ENCODE measurements at regions not wholly inside any gene's neighbourhood (a gene's known extent, or its start where the extent isn't known, plus 50 kb on each side); places are given as distances from the start of the nearest gene placed in this dataset.
A peak's percentile ranks its signal among the peaks of the same experiment; 100 is the strongest.

DNA sequence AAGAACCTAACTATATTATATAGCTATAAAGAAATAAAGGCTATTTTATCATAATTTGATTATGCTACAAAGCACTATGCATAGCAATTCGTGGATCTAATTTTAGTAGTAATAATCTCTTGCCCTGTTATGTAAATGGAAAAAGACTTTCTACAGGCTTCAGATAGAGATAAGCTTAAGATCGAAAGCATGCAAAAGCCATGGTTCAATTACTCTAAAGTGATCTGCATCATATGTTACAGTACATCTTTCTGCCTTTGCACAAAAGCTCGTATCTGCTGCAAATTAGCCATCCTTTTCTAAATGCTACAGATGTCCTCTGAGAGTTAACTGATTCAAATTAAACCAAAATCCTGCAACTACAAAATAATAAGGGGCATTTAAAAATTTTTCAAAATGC is 234.8 kb upstream of the TMEM161B start:
- Histone ChIP-seq H3K27me3 (ENCODE audit: control insufficient read depth, insufficient read depth, low read length) (no peaks in the 10 kb centered on the region), H3K4me3 (ENCODE audit: low read depth, low read length) (no peak overlapping the region), H3K4me1 (ENCODE audit: control insufficient read depth, insufficient read depth, low read length) (peaks cover 4% of the 10 kb centered on the region), H3K27ac (ENCODE audit: low read depth, low read length) (no peak overlapping the region), H3K36me3 (ENCODE audit: control insufficient read depth, insufficient read depth, low read length) (no peaks in the 10 kb centered on the region), H3K9me3 (ENCODE audit: control insufficient read depth, insufficient read depth, low read length) (no peaks in the 10 kb centered on the region)
- WGBS (ENCODE audit: insufficient coverage), result 20% methylated on average over 1 of the region's 3 CpGs
- DNase-seq (ENCODE audit: low read depth in 4 of 6, low spot score in 6 of 6), result peak in 2 of 6 donors; percentile 29 to 72

- Histone ChIP-seq H3K36me3 (ENCODE audit: control insufficient read depth, insufficient read depth, low read length) (no peaks in the 10 kb centered on the region), H3K4me3 (ENCODE audit: low read depth, low read length) (peak overlapping the region; percentile 47), H3K4me1 (ENCODE audit: control insufficient read depth, insufficient read depth, low read length) (peaks cover 4% of the 10 kb centered on the region), H3K27me3 (ENCODE audit: control insufficient read depth, insufficient read depth, low read length) (no peaks in the 10 kb centered on the region), H3K27ac (ENCODE audit: low read depth, low read length) (peak overlapping the region; percentile 78), H3K9me3 (ENCODE audit: control insufficient read depth, insufficient read depth, low read length) (no peaks in the 10 kb centered on the region)
- no CpG with 5 or more reads among the region's 2 CpGs for WGBS (ENCODE audit: insufficient coverage)
- peak in 2 of 6 donors; percentile 33 to 72 for DNase-seq (ENCODE audit: low read depth in 4 of 6, low spot score in 6 of 6)
These were observed 234.3 kb upstream of the TMEM161B start for GRCh38 chr5:88503041-88503345.

DNA sequence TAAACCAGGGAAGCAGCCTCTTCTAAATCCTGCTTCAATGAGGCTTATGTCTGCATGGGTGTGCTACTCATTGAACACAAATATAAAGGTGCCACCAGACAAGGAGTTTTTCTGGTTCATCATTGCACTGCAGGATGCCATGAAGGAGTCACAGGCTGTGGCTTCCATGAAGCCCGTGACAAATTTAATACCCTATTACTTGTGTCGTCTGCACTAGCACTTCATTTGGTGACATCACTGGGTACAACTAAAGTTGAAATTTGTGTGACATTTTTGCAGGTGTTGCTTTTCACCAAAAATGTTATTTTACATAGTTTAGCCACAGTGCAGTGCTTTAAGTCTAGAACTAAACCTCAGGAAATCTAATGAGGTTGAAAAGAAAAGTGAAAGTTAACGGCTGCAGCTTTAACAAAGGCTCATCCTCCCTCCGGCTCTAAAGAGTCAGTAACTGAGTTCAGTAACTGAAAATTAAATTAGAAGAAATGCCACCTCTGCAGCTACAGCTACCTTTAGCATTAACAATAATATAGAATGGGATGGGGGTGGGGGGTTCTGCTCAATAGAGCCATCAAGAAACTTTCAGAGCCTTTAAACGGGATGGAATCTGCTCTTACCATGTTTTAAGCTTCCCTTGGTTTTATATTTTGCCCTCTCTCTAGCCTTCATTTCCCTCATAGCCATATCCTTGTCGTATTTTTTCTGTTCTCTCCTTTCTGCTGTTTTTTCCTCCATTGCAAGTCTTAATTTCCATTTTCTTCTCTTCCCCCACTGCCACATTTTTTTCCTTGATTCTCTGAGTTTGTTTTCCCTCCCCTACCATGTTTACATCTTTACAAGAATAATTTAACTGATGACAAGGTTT is 233.8 kb upstream of the TMEM161B start:
- Histone ChIP-seq H3K9me3 (ENCODE audit: control insufficient read depth, insufficient read depth, low read length) (no peaks in the 10 kb centered on the region), H3K4me3 (ENCODE audit: low read depth, low read length) (peak overlapping the region; percentile 47), H3K27me3 (ENCODE audit: control insufficient read depth, insufficient read depth, low read length) (no peaks in the 10 kb centered on the region), H3K4me1 (ENCODE audit: control insufficient read depth, insufficient read depth, low read length) (peaks cover 4% of the 10 kb centered on the region), H3K36me3 (ENCODE audit: control insufficient read depth, insufficient read depth, low read length) (no peaks in the 10 kb centered on the region), H3K27ac (ENCODE audit: low read depth, low read length) (peak overlapping the region; percentile 78)
- DNase-seq (ENCODE audit: low read depth in 4 of 6, low spot score in 6 of 6), result peak in 2 of 6 donors; percentile 63 to 80
- 18% methylated on average over 1 of the region's 6 CpGs for WGBS (ENCODE audit: insufficient coverage)

DNA sequence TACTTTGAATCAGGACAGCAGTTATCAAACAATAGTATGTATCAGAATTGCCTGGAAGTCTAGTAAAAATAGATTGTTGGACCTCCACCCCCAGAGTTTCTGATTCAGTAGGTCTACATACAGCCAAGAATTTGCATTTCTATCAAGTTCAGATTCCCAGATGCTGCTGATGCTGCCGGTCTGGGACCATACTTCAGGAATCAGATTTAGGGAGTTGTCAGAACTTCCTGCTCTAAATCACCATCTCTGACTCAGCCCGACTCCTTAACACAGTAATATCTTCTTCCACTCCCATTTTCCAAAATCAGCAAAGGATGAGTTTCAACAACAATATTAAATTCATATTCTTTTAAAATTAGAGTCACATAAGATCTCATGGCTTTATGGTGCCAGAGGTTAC is 227.2 kb upstream of the TMEM161B start:
- 40% methylated on average over 1 of the region's 2 CpGs for WGBS (ENCODE audit: insufficient coverage)
- no peak overlapping the region for H3K27ac ChIP-seq (ENCODE audit: low read depth, low read length)

GRCh38 chr5:88490874-88491273 is 222.2 kb upstream of the TMEM161B start:
- Histone ChIP-seq H3K27me3 (ENCODE audit: control insufficient read depth, insufficient read depth, low read length) (no peaks in the 10 kb centered on the region), H3K36me3 (ENCODE audit: control insufficient read depth, insufficient read depth, low read length) (no peaks in the 10 kb centered on the region), H3K27ac (ENCODE audit: low read depth, low read length) (peak overlapping the region; percentile 45), H3K4me3 (ENCODE audit: low read depth, low read length) (no peak overlapping the region), H3K9me3 (ENCODE audit: control insufficient read depth, insufficient read depth, low read length) (no peaks in the 10 kb centered on the region), H3K4me1 (ENCODE audit: control insufficient read depth, insufficient read depth, low read length) (peaks cover 3% of the 10 kb centered on the region)
- no CpG with 5 or more reads among the region's 4 CpGs for WGBS (ENCODE audit: insufficient coverage)
- peak in 1 of 6 donors; percentile 55 for DNase-seq (ENCODE audit: low read depth in 4 of 6, low spot score in 6 of 6)

More for the DNA sequence above, 227.2 kb upstream of the TMEM161B start:
- no peaks in the 10 kb centered on the region for H3K36me3 ChIP-seq (ENCODE audit: control insufficient read depth, insufficient read depth, low read length)
- no peaks in the 10 kb centered on the region for H3K9me3 ChIP-seq (ENCODE audit: control insufficient read depth, insufficient read depth, low read length)
- no peak overlapping the region for H3K4me3 ChIP-seq (ENCODE audit: low read depth, low read length)
- no peaks in the 10 kb centered on the region for H3K4me1 ChIP-seq (ENCODE audit: control insufficient read depth, insufficient read depth, low read length)
- no peaks in the 10 kb centered on the region for H3K27me3 ChIP-seq (ENCODE audit: control insufficient read depth, insufficient read depth, low read length)
- DNase-seq (ENCODE audit: low read depth in 4 of 6, low spot score in 6 of 6), result no peak

DNA sequence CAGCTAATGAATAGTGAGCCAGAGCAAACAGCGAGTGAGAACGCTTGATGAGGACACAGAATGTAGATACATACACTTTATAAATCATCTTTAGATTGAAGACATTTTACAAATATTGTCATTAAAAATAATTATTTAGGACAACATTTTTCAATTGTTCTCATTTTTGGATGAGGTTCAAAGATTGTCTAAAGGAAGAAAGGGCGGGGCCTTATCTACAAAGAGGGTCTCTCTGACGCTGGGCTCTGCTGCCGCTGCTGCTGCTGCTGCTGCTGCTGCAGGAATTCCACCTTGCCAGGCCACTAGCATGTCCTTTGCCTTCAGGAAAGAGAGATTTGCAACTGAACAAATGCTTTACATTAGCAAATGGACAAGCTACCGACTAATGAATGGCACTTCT is 220.7 kb upstream of the TMEM161B start:
- Histone ChIP-seq H3K9me3 (ENCODE audit: control insufficient read depth, insufficient read depth, low read length) (no peaks in the 10 kb centered on the region), H3K4me1 (ENCODE audit: control insufficient read depth, insufficient read depth, low read length) (peaks cover 3% of the 10 kb centered on the region), H3K4me3 (ENCODE audit: low read depth, low read length) (no peak overlapping the region), H3K27ac (ENCODE audit: low read depth, low read length) (peak overlapping the region; percentile 75), H3K36me3 (ENCODE audit: control insufficient read depth, insufficient read depth, low read length) (no peaks in the 10 kb centered on the region), H3K27me3 (ENCODE audit: control insufficient read depth, insufficient read depth, low read length) (no peaks in the 10 kb centered on the region)
- WGBS (ENCODE audit: insufficient coverage), result 12% methylated on average over 3 of the region's 6 CpGs
- DNase-seq (ENCODE audit: low read depth in 4 of 6, low spot score in 6 of 6), result peak in 2 of 6 donors; percentile 65 to 87

DNA sequence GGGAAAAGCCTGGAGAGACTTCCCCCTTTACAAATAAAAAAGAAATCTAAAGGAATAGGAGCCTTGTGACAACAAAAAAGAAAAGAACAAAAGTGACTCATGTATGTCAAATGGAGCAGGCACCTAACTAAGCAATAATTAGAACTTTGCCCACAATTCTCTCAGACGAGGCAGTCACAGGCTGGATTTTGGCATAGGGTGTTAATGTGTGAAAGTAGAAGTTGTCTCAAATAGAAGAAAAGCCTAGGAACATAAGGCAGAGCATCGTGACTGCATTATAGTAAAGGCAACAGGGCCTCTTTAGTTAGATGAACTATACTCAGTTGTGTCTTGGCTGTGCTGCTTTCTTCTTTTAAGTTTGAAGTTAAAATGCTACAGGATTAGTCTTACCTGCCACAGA is 219.9 kb upstream of the TMEM161B start:
- Histone ChIP-seq H3K4me1 (ENCODE audit: control insufficient read depth, insufficient read depth, low read length) (peaks cover 3% of the 10 kb centered on the region), H3K27ac (ENCODE audit: low read depth, low read length) (peak overlapping the region; percentile 75), H3K9me3 (ENCODE audit: control insufficient read depth, insufficient read depth, low read length) (no peaks in the 10 kb centered on the region), H3K27me3 (ENCODE audit: control insufficient read depth, insufficient read depth, low read length) (no peaks in the 10 kb centered on the region), H3K36me3 (ENCODE audit: control insufficient read depth, insufficient read depth, low read length) (no peaks in the 10 kb centered on the region), H3K4me3 (ENCODE audit: low read depth, low read length) (no peak overlapping the region)
- peak in 2 of 6 donors; percentile 65 to 78 for DNase-seq (ENCODE audit: low read depth in 4 of 6, low spot score in 6 of 6)
- WGBS (ENCODE audit: insufficient coverage), result 5% methylated on average over 2 of the region's 2 CpGs

DNA sequence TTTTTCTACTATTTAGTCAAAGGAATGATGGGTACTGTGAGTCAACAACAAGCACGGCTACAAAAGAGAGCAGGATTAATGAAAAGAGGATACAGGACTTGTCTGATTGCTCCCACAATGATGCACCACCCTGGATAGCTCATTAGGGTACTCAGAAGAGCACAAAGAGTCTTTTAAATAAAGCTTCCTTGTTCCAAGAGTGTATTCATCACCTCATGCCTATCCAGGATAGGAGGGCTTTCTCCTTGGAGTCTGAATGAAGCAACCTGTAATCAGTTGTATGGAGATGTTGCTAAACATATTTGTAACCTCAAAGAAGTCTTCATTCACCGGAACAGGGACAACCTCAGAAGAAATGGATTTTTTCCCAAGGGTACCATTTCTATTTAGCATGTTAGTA is 219.5 kb upstream of the TMEM161B start:
- Histone ChIP-seq H3K27ac (ENCODE audit: low read depth, low read length) (peak overlapping the region; percentile 75), H3K4me1 (ENCODE audit: control insufficient read depth, insufficient read depth, low read length) (peaks cover 3% of the 10 kb centered on the region), H3K4me3 (ENCODE audit: low read depth, low read length) (no peak overlapping the region), H3K27me3 (ENCODE audit: control insufficient read depth, insufficient read depth, low read length) (no peaks in the 10 kb centered on the region), H3K36me3 (ENCODE audit: control insufficient read depth, insufficient read depth, low read length) (no peaks in the 10 kb centered on the region), H3K9me3 (ENCODE audit: control insufficient read depth, insufficient read depth, low read length) (no peaks in the 10 kb centered on the region)
- DNase-seq (ENCODE audit: low read depth in 4 of 6, low spot score in 6 of 6), result peak in 2 of 6 donors; percentile 37 to 85
- WGBS (ENCODE audit: insufficient coverage), result no CpG with 5 or more reads among the region's 2 CpGs

DNA sequence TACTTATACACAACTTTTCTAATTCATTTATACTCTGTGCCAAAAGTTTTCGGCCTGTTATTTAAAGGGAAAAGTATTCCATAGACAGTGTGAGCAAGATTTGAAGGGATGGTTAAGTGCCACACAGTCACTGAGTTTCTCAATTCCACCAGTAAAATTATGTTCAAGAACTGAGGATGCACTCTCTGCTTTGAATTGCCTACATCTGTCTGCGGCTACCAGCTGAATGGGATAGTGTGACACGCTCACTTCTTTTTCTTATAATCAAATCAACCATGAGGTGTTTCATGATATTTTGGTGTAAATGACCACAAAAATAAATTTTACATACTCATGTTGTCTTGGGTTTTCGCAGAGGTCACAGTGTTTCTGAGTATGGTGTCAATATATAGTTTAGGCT is 218.4 kb upstream of the TMEM161B start:
- Histone ChIP-seq H3K9me3 (ENCODE audit: control insufficient read depth, insufficient read depth, low read length) (no peaks in the 10 kb centered on the region), H3K36me3 (ENCODE audit: control insufficient read depth, insufficient read depth, low read length) (no peaks in the 10 kb centered on the region), H3K27me3 (ENCODE audit: control insufficient read depth, insufficient read depth, low read length) (no peaks in the 10 kb centered on the region), H3K4me1 (ENCODE audit: control insufficient read depth, insufficient read depth, low read length) (peaks cover 3% of the 10 kb centered on the region), H3K27ac (ENCODE audit: low read depth, low read length) (peak overlapping the region; percentile 49), H3K4me3 (ENCODE audit: low read depth, low read length) (no peak overlapping the region)
- WGBS (ENCODE audit: insufficient coverage), result no CpG with 5 or more reads among the region's 4 CpGs
- peak in 2 of 6 donors; percentile 49 to 79 for DNase-seq (ENCODE audit: low read depth in 4 of 6, low spot score in 6 of 6)

GRCh38 chr5:88486431-88486830 is 217.8 kb upstream of the TMEM161B start:
- WGBS (ENCODE audit: insufficient coverage), result no CpG with 5 or more reads among the region's 3 CpGs

More at GRCh38 chr5:88486431-88486830, 217.8 kb upstream of the TMEM161B start:
- Histone ChIP-seq H3K9me3 (ENCODE audit: control insufficient read depth, insufficient read depth, low read length) (no peaks in the 10 kb centered on the region), H3K27ac (ENCODE audit: low read depth, low read length) (peak overlapping the region; percentile 49), H3K27me3 (ENCODE audit: control insufficient read depth, insufficient read depth, low read length) (no peaks in the 10 kb centered on the region), H3K4me1 (ENCODE audit: control insufficient read depth, insufficient read depth, low read length) (peaks cover 3% of the 10 kb centered on the region), H3K4me3 (ENCODE audit: low read depth, low read length) (no peak overlapping the region), H3K36me3 (ENCODE audit: control insufficient read depth, insufficient read depth, low read length) (no peaks in the 10 kb centered on the region)
- peak in 2 of 6 donors; percentile 55 to 82 for DNase-seq (ENCODE audit: low read depth in 4 of 6, low spot score in 6 of 6)

Measured in spinal cord (tissue), 9 donors.